Neutrophil (primary cell): ENCODE measurements at regions not wholly inside any gene's neighbourhood (a gene's known extent, or its start where the extent isn't known, plus 50 kb on each side); places are given as distances from the start of the nearest gene placed in this dataset.

Experiments
- H3K27ac ChIP-seq: fragments of 200-600 bp; sonication (generic); 2 replicates; pipeline ENCODE4 v1.5.1; 2016; ENCODE audit warnings: mild to moderate bottlenecking, moderate library complexity
- H3K27me3 ChIP-seq: fragments of 200-600 bp; sonication (generic); 2 replicates; pipeline ENCODE4 v1.6.0; 2016; ENCODE audit warnings: mild to moderate bottlenecking
- H3K36me3 ChIP-seq: fragments of 200-600 bp; sonication (generic); 2 replicates; pipeline ENCODE4 v1.5.1; 2017
- H3K4me1 ChIP-seq, 2 experiments: fragments of 200-600 bp in 1 of 2; sonication (generic) in 1 of 2; 1 replicate in 1 of 2; 2 replicates in 1 of 2; pipeline versions ENCODE4 v1.5.1 to v1.6.1; 2013 to 2016; ENCODE audit warnings: low read depth in 1 of 2, low read length in 1 of 2, mild to moderate bottlenecking in 1 of 2, moderate library complexity in 1 of 2; ENCODE audit not compliant: control insufficient read depth in 1 of 2, insufficient read depth in 1 of 2
- H3K4me3 ChIP-seq, 2 experiments: fragments of 200-600 bp in 1 of 2; sonication (generic) in 1 of 2; 1 replicate in 1 of 2; 2 replicates in 1 of 2; pipeline ENCODE4 v1.5.1; 2013 to 2016; ENCODE audit warnings: low read depth in 1 of 2, low read length in 1 of 2, mild to moderate bottlenecking in 1 of 2, moderate library complexity in 1 of 2
- H3K9me3 ChIP-seq: fragments of 200-600 bp; sonication (generic); 2 replicates; pipeline ENCODE4 v1.5.1; 2016
- CTCF ChIP-seq: fragments of 200-600 bp; sonication (generic); IDR thresholded peaks from 2 replicates; pipeline ENCODE4 v1.5.1; 2016; ENCODE audit warnings: antibody characterized with exemption

DNA sequence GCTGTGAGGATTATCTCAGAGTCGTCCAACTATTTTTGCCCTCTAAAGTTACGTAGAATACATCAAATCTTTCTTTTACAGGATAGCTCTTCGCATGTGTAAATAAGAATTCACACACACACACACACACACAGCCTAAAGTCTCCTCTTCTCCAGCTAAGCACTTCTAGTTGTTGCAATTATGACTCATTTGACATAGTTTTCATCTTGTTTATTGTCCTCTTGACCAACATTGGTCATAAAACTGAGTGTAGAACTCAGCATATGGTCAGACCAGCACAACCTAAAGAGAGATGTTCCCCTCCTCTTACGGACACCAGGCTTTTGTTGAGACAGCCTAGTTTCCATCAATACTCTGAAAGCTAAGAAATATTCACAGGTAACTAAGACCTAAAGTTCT is 234.2 kb downstream of the BLID start:
- no peak overlapping the region for H3K4me3 ChIP-seq
- no peak overlapping the region for H3K27ac ChIP-seq
- no peaks in the 10 kb centered on the region for H3K4me1 ChIP-seq
- TF ChIP-seq CTCF = no peak
- no peaks in the 10 kb centered on the region for H3K9me3 ChIP-seq
- H3K27me3 ChIP-seq = no peaks in the 10 kb centered on the region
- H3K36me3 ChIP-seq = no peaks in the 10 kb centered on the region

- Histone ChIP-seq H3K4me1 (no peaks in the 10 kb centered on the region), H3K36me3 (no peaks in the 10 kb centered on the region), H3K4me3 (no peak overlapping the region), H3K27ac (no peak overlapping the region), H3K9me3 (no peaks in the 10 kb centered on the region), H3K27me3 (no peaks in the 10 kb centered on the region)
- no peak for TF ChIP-seq CTCF
These were observed 238.9 kb downstream of the BLID start for GRCh38 chr11:121877152-121877551.

DNA sequence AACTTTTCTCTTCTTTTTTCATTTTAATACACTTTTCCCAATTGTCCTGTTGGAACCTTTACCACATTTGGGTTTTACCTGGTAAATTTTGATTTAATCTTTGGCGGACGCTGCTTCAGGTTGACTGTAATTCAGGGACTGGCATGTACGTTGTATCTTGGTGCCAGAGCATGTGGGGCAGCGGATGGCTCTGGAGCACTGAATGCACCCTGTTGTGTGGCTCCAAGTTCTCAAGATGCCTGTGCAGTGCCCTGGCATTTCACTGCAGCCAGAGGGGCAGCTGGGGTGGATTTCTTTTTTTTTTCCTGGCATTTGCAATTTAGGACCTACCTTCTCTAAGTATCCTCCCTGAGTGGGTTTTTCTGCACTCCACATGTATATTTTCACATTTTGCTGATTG is 242.2 kb downstream of the BLID start:
- no peaks in the 10 kb centered on the region for H3K9me3 ChIP-seq
- no peaks in the 10 kb centered on the region for H3K27me3 ChIP-seq
- no peak overlapping the region for H3K4me3 ChIP-seq
- no peaks in the 10 kb centered on the region for H3K36me3 ChIP-seq
- no peak overlapping the region for H3K27ac ChIP-seq
- TF ChIP-seq CTCF = no peak
- H3K4me1 ChIP-seq = no peaks in the 10 kb centered on the region

GRCh38 chr11:121872356-121872755 is 243.7 kb downstream of the BLID start:
- Histone ChIP-seq H3K36me3 (no peaks in the 10 kb centered on the region), H3K27ac (no peak overlapping the region), H3K4me1 (no peaks in the 10 kb centered on the region), H3K4me3 (no peak overlapping the region), H3K9me3 (no peaks in the 10 kb centered on the region), H3K27me3 (no peaks in the 10 kb centered on the region)
- TF ChIP-seq CTCF = no peak

DNA sequence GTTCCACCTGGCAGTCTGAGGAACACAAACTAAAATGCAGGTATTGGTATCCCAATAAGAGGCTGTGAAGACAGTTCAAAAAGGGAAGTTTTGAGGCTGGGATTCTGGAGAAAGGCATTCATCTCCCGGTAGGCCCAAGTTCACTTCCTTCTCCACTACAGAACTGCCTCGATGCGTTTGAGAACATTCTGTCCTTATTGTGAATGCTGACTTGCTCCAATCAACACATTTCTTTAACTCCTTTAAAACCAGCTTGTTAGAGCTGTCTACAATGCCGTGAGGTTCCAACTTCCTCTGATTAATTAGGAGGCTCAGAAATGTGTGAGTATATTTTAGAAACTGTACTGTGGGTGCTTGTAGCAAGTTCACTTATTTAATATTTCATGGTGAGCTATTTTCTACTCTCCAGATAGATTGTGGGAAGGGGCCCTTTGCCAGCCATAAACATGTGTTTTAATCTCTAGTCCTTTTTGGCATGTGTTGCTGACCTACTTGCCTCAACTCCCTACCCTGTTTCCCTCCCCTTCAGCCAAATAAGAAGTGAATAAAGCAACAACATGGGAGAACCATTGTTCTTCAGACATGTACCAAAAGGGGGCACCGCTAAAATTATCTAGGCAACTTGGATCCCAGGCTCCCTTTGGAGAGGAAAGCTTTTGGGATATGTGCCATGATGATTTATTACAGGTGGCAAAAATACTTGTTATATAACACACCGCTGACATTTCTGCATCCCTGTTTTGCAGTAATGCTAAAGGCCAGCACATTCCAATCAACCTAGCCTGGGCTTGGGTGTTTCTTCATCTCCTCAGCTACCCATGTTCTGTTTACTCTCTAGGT is 245.6 kb downstream of the BLID start:
- Histone ChIP-seq H3K27ac (no peak overlapping the region), H3K4me1 (no peaks in the 10 kb centered on the region), H3K36me3 (no peaks in the 10 kb centered on the region), H3K27me3 (no peaks in the 10 kb centered on the region), H3K4me3 (no peak overlapping the region), H3K9me3 (no peaks in the 10 kb centered on the region)
- no peak for TF ChIP-seq CTCF
